C4-2B (cell line): ENCODE measurements at regions not wholly inside any gene's neighbourhood (a gene's known extent, or its start where the extent isn't known, plus 50 kb on each side); places are given as distances from the start of the nearest gene placed in this dataset.

Experiments used
- ZFX ChIP-seq: fragments of 450-650 bp; IDR thresholded peaks from 2 replicates; pipeline ENCODE4 v1.6.1; 2017
- TF ChIP-seq, protein P1 (sequence below): fragments of 450-650 bp; conservative IDR thresholded peaks from 2 replicates; pipeline ENCODE4 v1.5.1; 2017; ENCODE audit warnings: mild to moderate bottlenecking

DNA sequence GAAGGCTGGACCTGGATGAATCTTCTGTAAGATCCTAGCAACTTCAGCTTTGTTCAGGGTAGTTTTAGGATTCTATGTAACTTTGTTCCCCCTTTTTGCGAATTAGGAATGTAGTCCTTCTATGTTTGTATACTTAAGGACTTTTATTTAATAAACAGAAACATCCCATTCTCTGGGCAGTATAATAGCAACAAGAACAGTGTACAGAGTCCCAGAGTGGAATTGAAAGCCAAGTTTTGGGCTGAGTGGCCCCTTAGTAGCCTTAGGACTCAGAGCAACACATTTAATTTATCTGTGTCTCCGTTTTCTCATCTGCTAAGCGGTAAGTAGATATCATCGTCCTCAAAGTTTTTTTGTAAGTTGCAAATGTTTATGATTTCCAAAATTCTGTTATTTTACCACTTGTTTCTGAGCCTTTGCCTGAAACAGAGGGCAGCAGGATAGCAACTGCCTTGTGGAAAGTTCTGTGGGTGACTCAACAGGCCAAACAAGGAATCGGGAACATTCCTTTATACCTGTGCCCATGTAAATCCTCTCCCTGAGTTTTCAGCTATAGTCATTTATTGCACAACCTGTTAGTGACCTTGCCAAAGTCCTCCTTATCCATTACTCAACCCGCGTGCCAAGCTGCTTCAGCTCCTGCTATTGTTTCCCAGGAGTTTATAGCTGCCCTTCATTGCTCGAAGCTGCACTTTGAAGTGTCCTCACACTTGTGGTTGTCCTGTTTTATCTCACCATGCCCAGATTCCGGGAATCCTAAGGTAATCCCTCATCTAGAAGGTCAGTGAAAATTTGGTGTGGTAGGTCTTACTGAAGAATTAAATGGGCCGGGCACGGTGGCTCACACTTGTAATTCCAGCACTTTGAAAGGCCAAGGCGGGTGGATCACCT is 199.1 kb upstream of the AHR start:
- TF ChIP-seq, protein P1, sequence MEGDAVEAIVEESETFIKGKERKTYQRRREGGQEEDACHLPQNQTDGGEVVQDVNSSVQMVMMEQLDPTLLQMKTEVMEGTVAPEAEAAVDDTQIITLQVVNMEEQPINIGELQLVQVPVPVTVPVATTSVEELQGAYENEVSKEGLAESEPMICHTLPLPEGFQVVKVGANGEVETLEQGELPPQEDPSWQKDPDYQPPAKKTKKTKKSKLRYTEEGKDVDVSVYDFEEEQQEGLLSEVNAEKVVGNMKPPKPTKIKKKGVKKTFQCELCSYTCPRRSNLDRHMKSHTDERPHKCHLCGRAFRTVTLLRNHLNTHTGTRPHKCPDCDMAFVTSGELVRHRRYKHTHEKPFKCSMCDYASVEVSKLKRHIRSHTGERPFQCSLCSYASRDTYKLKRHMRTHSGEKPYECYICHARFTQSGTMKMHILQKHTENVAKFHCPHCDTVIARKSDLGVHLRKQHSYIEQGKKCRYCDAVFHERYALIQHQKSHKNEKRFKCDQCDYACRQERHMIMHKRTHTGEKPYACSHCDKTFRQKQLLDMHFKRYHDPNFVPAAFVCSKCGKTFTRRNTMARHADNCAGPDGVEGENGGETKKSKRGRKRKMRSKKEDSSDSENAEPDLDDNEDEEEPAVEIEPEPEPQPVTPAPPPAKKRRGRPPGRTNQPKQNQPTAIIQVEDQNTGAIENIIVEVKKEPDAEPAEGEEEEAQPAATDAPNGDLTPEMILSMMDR: no peak
- TF ChIP-seq ZFX: no peak
